ENCODE measurements at regions not wholly inside any gene's neighbourhood (a gene's known extent, or its start where the extent isn't known, plus 50 kb on each side); places are given as distances from the start of the nearest gene placed in this dataset.

DNA sequence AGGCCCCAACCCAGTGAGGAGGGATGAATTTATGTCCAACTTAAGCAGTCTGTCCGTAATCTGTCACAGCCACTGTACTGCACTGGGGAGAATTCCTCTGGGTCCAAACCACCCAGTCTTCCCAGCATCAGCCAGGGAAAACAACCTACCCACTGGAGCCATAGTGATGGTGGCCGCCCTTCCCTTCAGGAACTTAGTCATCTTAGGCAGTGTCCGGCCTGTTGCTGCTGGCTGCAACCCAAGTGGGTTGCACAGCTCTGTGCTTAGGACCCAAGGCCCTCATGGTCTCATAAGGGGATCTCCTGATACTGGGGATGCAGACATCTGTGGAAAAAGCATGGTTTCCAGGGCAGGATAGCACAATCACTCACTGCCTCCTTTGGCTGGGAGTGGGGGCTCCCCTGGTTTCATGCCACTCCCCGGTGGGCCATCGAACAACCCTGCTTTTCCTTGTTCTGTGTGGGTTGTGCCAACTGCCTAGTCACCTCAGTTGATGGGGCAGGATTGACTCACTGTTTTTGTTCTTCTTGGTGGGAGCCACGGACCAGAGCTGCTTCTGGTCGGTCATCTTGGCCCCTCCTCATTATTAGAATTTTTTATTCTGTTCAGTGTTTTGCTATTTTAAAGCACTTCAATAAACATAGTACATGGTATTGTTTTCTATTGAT is 591.9 kb downstream of the DOK5 start:
- H3K56ac ChIP-seq (ENCODE audit: insufficient read length, low read depth, low read length): no peak overlapping the region
- no peak overlapping the region for H2BK12ac ChIP-seq (ENCODE audit: insufficient read length, low read depth, low read length)
- no peak overlapping the region for H3K4me2 ChIP-seq (ENCODE audit: insufficient read depth, insufficient read length, low read length)
- H3K4me3 Mint-ChIP-seq: no peak overlapping the region
- H4K20me1 ChIP-seq (ENCODE audit: control insufficient read depth, insufficient read depth, insufficient read length): no peaks in the 10 kb centered on the region
- H4K91ac ChIP-seq (ENCODE audit: insufficient read length, low read depth, low read length): no peak overlapping the region
- H3K4ac ChIP-seq (ENCODE audit: low read depth, low read length): no peak overlapping the region
- H3K23me2 ChIP-seq (ENCODE audit: insufficient read length, low read depth, low read length, poor library complexity, severe bottlenecking): no peaks in the 10 kb centered on the region
- H4K5ac ChIP-seq (ENCODE audit: insufficient read length, low read depth, low read length): no peak overlapping the region
- no peak overlapping the region for H2BK15ac ChIP-seq (ENCODE audit: low read depth, low read length)
- no peak overlapping the region for H3K18ac ChIP-seq (ENCODE audit: insufficient read length, low read depth, low read length)
- H3K27ac Mint-ChIP-seq: no peak overlapping the region
- no peak overlapping the region for H2AFZ ChIP-seq (ENCODE audit: low read length)
- H3K79me2 ChIP-seq (ENCODE audit: insufficient read depth, low read length): no peaks in the 10 kb centered on the region
- H3K9ac ChIP-seq (ENCODE audit: extremely low read depth, insufficient read length, low read length): no peak overlapping the region
- no peaks in the 10 kb centered on the region for H3K9me3 ChIP-seq (ENCODE audit: control insufficient read depth, low read depth, low read length)
- H2BK5ac ChIP-seq (ENCODE audit: insufficient read length, low read length): no peak overlapping the region
- H2BK120ac ChIP-seq (ENCODE audit: low read depth, low read length, poor library complexity, severe bottlenecking): no peak overlapping the region
- no peak overlapping the region for H3K27ac ChIP-seq (ENCODE audit: insufficient read length, low read depth, low read length)
- no peak for DNase-seq
- no peak overlapping the region for H2AK5ac ChIP-seq (ENCODE audit: insufficient read length, low read length)
- H3T11ph ChIP-seq (ENCODE audit: low read length): no peak overlapping the region
- peaks cover 3 to 14% (median 4%) of the 10 kb centered on the region in 3 experiments; a peak in 6 of 7 replicates for H3K36me3 Mint-ChIP-seq (ENCODE audit: insufficient read depth in 1 of 3, low read depth in 3 of 3)
- no peaks in the 10 kb centered on the region for H3K27me3 ChIP-seq (ENCODE audit: insufficient read depth, low read length)
- H3K4me1 ChIP-seq (ENCODE audit: insufficient read depth, low read length): no peaks in the 10 kb centered on the region
- H3K79me1 ChIP-seq (ENCODE audit: insufficient read depth, low read depth, low read length, poor library complexity, severe bottlenecking): no peaks in the 10 kb centered on the region
- WGBS (ENCODE audit: extremely low coverage, insufficient read length, low lambda C conversion rate): no CpG with 5 or more reads among the region's 7 CpGs
- H3K14ac ChIP-seq (ENCODE audit: insufficient read depth, low read length): no peak overlapping the region
- H3K9me3 Mint-ChIP-seq: peaks cover 25 to 29% of the 10 kb centered on the region in 2 experiments
- TF ChIP-seq, protein P1, sequence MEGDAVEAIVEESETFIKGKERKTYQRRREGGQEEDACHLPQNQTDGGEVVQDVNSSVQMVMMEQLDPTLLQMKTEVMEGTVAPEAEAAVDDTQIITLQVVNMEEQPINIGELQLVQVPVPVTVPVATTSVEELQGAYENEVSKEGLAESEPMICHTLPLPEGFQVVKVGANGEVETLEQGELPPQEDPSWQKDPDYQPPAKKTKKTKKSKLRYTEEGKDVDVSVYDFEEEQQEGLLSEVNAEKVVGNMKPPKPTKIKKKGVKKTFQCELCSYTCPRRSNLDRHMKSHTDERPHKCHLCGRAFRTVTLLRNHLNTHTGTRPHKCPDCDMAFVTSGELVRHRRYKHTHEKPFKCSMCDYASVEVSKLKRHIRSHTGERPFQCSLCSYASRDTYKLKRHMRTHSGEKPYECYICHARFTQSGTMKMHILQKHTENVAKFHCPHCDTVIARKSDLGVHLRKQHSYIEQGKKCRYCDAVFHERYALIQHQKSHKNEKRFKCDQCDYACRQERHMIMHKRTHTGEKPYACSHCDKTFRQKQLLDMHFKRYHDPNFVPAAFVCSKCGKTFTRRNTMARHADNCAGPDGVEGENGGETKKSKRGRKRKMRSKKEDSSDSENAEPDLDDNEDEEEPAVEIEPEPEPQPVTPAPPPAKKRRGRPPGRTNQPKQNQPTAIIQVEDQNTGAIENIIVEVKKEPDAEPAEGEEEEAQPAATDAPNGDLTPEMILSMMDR (conservative IDR thresholded peaks at IDR 0.05): no peak
- peaks cover 2% of the 10 kb centered on the region; the same call in 1 of the 2 replicates for H3K27me3 Mint-ChIP-seq (ENCODE audit: low read depth)
- H2BK20ac ChIP-seq (ENCODE audit: low read depth, low read length, poor library complexity, severe bottlenecking): no peak overlapping the region
- no peaks in the 10 kb centered on the region for H3K4me1 Mint-ChIP-seq
- no peak overlapping the region for H4K8ac ChIP-seq (replicated peaks; ENCODE audit: insufficient read length, low read depth, low read length)
- H3K23ac ChIP-seq (ENCODE audit: insufficient read length, low read depth, low read length): no peak overlapping the region

Measured in H9 (cell line).